Sigmoid colon (tissue), 4 donors: ENCODE measurements at regions not wholly inside any gene's neighbourhood (a gene's known extent, or its start where the extent isn't known, plus 50 kb on each side); places are given as distances from the start of the nearest gene placed in this dataset.

Source experiments
- EP300 ChIP-seq, 4 donors: sonication (generic); formaldehyde crosslinking; IDR thresholded peaks; one replicate each; pipeline ENCODE4 v1.6.1; 2017; ENCODE audit warnings: antibody characterized with exemption in 4 of 4
- POLR2A ChIP-seq, 2 donors: fragments of 450-650 bp; IDR thresholded peaks; one replicate each; pipeline ENCODE4 v1.6.1; 2016; ENCODE audit warnings: antibody characterized with exemption in 2 of 2, mild to moderate bottlenecking in 2 of 2, moderate library complexity in 2 of 2
- POLR2AphosphoS5 ChIP-seq, 4 donors: sonication (generic); formaldehyde crosslinking; IDR thresholded peaks; one replicate each; pipeline ENCODE4 v1.6.1; 2017; ENCODE audit warnings: antibody characterized with exemption in 4 of 4
- TF ChIP-seq, protein P1 (sequence below), 4 experiments: fragments of 450-650 bp in 3 of 4; fragments of 200-600 bp in 1 of 4; IDR thresholded peaks; one replicate each; pipeline ENCODE4 v1.5.1; 2016 to 2019; ENCODE audit warnings: antibody characterized with exemption in 4 of 4, mild to moderate bottlenecking in 3 of 4, moderate library complexity in 2 of 4

DNA sequence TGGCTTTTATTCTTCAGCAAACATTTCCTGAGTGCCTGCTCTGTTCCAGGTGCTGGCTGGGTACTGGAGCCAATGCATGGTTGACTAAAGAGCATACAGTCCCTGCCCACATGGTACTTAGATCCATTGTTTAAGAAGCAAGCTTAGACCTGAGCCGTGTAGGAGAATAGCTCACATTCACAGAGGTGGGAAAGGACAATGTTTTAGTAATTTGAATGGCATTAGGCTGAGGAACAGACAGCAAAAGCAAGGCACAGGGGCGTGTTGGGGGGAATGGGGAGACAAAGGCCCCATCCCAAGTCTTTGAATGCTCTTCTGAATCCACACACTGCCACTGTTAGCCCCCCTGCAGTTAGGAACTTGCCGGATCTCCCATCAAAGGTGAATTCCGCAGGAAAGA is 388.2 kb upstream of the RGMA start:
- no peak for TF ChIP-seq EP300 (IDR thresholded peaks at IDR 0.05)
- no peak for TF ChIP-seq POLR2AphosphoS5 (IDR thresholded peaks at IDR 0.05)
- TF ChIP-seq POLR2A (IDR thresholded peaks at IDR 0.05), result no peak
- TF ChIP-seq, protein P1, sequence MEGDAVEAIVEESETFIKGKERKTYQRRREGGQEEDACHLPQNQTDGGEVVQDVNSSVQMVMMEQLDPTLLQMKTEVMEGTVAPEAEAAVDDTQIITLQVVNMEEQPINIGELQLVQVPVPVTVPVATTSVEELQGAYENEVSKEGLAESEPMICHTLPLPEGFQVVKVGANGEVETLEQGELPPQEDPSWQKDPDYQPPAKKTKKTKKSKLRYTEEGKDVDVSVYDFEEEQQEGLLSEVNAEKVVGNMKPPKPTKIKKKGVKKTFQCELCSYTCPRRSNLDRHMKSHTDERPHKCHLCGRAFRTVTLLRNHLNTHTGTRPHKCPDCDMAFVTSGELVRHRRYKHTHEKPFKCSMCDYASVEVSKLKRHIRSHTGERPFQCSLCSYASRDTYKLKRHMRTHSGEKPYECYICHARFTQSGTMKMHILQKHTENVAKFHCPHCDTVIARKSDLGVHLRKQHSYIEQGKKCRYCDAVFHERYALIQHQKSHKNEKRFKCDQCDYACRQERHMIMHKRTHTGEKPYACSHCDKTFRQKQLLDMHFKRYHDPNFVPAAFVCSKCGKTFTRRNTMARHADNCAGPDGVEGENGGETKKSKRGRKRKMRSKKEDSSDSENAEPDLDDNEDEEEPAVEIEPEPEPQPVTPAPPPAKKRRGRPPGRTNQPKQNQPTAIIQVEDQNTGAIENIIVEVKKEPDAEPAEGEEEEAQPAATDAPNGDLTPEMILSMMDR (IDR thresholded peaks at IDR 0.05), result no peak
